HL-60 (cell line): ENCODE measurements at regions not wholly inside any gene's neighbourhood (a gene's known extent, or its start where the extent isn't known, plus 50 kb on each side); places are given as distances from the start of the nearest gene placed in this dataset.

Experiments
- DNase-seq, 2 experiments: peaks; one replicate each; pipeline ENCODE4 v3.0.0-alpha.2; 2010 to 2020; ENCODE audit warnings: low read depth in 1 of 2, low spot score in 1 of 2
- H3K27ac ChIP-seq: fragments of 250-450 bp; sonication (Bioruptor Pico); replicated peaks from 2 replicates; pipeline ENCODE4 v1.5.1; 2020; ENCODE audit warnings: mild to moderate bottlenecking, moderate library complexity
- H3K27me3 ChIP-seq: fragments of 250-450 bp; sonication (Bioruptor Pico); 2 replicates; pipeline ENCODE4 v1.5.1; 2021; ENCODE audit warnings: mild to moderate bottlenecking, moderate library complexity; ENCODE audit not compliant: insufficient read depth, poor library complexity, severe bottlenecking
- H3K4me3 ChIP-seq: replicated peaks from 2 replicates; pipeline ENCODE4 v1.5.1; 2011; ENCODE audit warnings: mild to moderate bottlenecking, control low read depth, low read length; ENCODE audit not compliant: insufficient read depth
- CTCF ChIP-seq: IDR thresholded peaks from one replicate; pipeline ENCODE4 v1.5.1; 2011; ENCODE audit warnings: low read length, control low read depth, inconsistent platforms; ENCODE audit not compliant: insufficient read depth
- GABPA ChIP-seq: IDR thresholded peaks from 2 replicates; pipeline ENCODE4 v1.6.1; 2012; ENCODE audit warnings: low read depth
- POLR2AphosphoS5 ChIP-seq: IDR thresholded peaks from 2 replicates; pipeline ENCODE4 v1.6.1; 2012; ENCODE audit warnings: low read depth
- SPI1 ChIP-seq: IDR thresholded peaks from 2 replicates; pipeline ENCODE4 v1.6.1; 2012; ENCODE audit warnings: low read depth, mild to moderate bottlenecking, borderline replicate concordance
- TF ChIP-seq, protein P1 (sequence below): IDR thresholded peaks from 2 replicates; pipeline ENCODE4 v1.6.1; 2012; ENCODE audit warnings: low read depth; ENCODE audit not compliant: insufficient replicate concordance

DNA sequence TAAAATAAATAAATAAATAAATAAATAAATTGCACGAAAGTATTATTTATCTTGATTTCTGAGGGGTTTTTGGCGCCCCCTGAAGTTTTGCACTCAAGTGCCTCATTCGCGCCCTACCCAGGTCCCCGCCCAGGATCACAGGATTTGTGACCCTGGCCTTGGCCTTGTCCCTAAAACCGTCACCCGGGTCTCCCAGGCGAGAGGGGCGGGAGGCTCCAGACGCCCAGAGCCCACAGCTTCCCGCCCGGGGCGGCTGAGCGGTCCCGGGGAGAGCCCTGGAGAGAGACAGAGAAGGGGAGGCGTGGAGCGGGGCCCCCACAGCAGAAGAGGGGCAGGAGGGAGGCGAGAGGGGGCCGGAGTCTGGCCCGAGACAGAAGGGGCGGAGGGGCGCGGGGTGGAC, 91.8 kb upstream of the CASZ1 start:
- Histone ChIP-seq H3K27me3 (peaks cover 34% of the 10 kb centered on the region), H3K27ac (no peak overlapping the region), H3K4me3 (no peak overlapping the region)
- DNase-seq: no peak
- no peak for TF ChIP-seq POLR2AphosphoS5
- no peak for TF ChIP-seq SPI1
- TF ChIP-seq GABPA: no peak
- TF ChIP-seq, protein P1, sequence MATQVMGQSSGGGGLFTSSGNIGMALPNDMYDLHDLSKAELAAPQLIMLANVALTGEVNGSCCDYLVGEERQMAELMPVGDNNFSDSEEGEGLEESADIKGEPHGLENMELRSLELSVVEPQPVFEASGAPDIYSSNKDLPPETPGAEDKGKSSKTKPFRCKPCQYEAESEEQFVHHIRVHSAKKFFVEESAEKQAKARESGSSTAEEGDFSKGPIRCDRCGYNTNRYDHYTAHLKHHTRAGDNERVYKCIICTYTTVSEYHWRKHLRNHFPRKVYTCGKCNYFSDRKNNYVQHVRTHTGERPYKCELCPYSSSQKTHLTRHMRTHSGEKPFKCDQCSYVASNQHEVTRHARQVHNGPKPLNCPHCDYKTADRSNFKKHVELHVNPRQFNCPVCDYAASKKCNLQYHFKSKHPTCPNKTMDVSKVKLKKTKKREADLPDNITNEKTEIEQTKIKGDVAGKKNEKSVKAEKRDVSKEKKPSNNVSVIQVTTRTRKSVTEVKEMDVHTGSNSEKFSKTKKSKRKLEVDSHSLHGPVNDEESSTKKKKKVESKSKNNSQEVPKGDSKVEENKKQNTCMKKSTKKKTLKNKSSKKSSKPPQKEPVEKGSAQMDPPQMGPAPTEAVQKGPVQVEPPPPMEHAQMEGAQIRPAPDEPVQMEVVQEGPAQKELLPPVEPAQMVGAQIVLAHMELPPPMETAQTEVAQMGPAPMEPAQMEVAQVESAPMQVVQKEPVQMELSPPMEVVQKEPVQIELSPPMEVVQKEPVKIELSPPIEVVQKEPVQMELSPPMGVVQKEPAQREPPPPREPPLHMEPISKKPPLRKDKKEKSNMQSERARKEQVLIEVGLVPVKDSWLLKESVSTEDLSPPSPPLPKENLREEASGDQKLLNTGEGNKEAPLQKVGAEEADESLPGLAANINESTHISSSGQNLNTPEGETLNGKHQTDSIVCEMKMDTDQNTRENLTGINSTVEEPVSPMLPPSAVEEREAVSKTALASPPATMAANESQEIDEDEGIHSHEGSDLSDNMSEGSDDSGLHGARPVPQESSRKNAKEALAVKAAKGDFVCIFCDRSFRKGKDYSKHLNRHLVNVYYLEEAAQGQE: no peak
- TF ChIP-seq CTCF: no peak

DNA sequence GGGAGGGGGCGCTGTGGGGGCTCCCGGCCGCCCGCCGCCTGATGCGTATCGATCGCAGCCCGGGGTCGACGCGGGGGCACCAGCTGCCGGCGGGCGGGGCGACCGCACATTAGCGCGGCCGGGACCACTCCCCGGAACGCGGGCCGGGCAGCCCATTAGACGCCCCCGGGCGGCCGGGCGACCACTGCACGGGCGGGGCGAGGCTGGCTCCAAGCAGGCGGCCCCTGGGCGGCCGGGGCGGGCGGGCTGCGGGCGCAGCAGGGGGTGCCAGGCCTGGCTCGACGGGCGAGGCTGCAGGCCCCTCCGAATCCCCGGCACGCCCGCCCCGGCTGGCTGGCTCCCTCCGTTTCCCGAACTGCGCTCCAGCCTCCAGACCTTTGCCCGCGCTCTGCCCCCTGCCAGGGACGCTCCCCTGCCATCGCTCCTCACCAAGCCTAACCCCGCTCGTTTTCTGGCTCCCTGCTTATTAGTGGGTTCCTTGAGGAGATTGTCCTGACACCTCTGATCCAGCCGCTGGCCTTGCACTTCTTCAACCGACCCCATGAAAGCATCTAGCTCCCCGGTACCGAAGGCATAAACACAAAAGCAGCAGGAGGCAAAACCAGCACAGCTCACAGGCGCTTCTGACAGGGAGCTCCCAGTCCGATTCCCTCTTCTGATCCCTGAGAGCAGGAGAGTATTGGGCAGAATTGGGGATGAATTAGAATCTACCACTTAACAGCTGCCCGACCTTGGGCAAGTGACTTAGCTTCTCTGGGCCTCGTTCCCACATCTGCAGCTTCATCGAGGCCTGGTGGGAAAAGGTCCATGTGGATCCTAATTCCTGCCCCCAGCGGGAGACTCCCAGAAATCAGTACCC, 92.6 kb upstream of the CASZ1 start:
- Histone ChIP-seq H3K27ac (no peak overlapping the region), H3K4me3 (no peak overlapping the region), H3K27me3 (peaks cover 36% of the 10 kb centered on the region)
- TF ChIP-seq, protein P1: no peak
- no peak for TF ChIP-seq GABPA
- TF ChIP-seq POLR2AphosphoS5: no peak
- no peak for TF ChIP-seq CTCF
- no peak for TF ChIP-seq SPI1
- no peak for DNase-seq

GRCh38 chr1:10889650-10890353, 93.4 kb upstream of the CASZ1 start:
- Histone ChIP-seq H3K27me3 (peaks cover 36% of the 10 kb centered on the region), H3K4me3 (no peak overlapping the region)
- TF ChIP-seq, protein P1: no peak
- TF ChIP-seq SPI1 (no peak), GABPA (no peak), POLR2AphosphoS5 (no peak), CTCF (no peak)

More at GRCh38 chr1:10889650-10890353, 93.4 kb upstream of the CASZ1 start:
- no peak overlapping the region for H3K27ac ChIP-seq
- DNase-seq: no peak
